Mesodermal cell (in vitro differentiated cells): ENCODE measurements at regions not wholly inside any gene's neighbourhood (a gene's known extent, or its start where the extent isn't known, plus 50 kb on each side); places are given as distances from the start of the nearest gene placed in this dataset.

ENCODE experiments used
- H3K27ac ChIP-seq: 2 replicates; pipeline ENCODE4 v1.7.0; 2013; ENCODE audit warnings: mild to moderate bottlenecking, low read depth, low read length, moderate library complexity; ENCODE audit not compliant: severe bottlenecking
- H3K36me3 ChIP-seq: 2 replicates; pipeline ENCODE4 v1.7.1; 2013; ENCODE audit warnings: mild to moderate bottlenecking, low read length, moderate library complexity; ENCODE audit not compliant: control insufficient read depth, insufficient read depth
- H3K4me1 ChIP-seq: one replicate; pipeline ENCODE4 v1.7.1; 2013; ENCODE audit warnings: mild to moderate bottlenecking, low read length; ENCODE audit not compliant: insufficient read depth, control insufficient read depth, poor library complexity, severe bottlenecking
- H3K4me3 ChIP-seq: 2 replicates; pipeline ENCODE4 v1.7.0; 2013; ENCODE audit warnings: low read length, control low read depth, mild to moderate bottlenecking; ENCODE audit not compliant: insufficient read depth, poor library complexity, severe bottlenecking; ENCODE audit errors: extremely low read depth
- H3K9me3 ChIP-seq: 2 replicates; pipeline ENCODE4 v1.7.1; 2013; ENCODE audit warnings: mild to moderate bottlenecking, low read length, moderate library complexity; ENCODE audit not compliant: control insufficient read depth
- WGBS, 2 experiments: methylation state at CpG; one replicate each; pipeline ENCODE4 v1.1.5; 2013; ENCODE audit warnings: missing lambda C conversion rate in 2 of 2; ENCODE audit not compliant: insufficient coverage in 2 of 2; 5-methylcytosine and 5-hydroxymethylcytosine counted together

GRCh38 chr9:88923653-88924288 is 67.5 kb upstream of the S1PR3 start:
- peaks cover 4% of the 10 kb centered on the region for H3K9me3 ChIP-seq
- H3K36me3 ChIP-seq: no peaks in the 10 kb centered on the region
- 83 to 90% methylated on average over 12 to 14 of the region's 14 CpGs for WGBS, 2 experiments
- no peaks in the 10 kb centered on the region for H3K4me1 ChIP-seq
- no peak overlapping the region for H3K27ac ChIP-seq
- H3K4me3 ChIP-seq: no peak overlapping the region

GRCh38 chr9:88925481-88925880 is 65.8 kb upstream of the S1PR3 start:
- 80 to 82% methylated on average over 5 of the region's 5 CpGs for WGBS, 2 experiments
- H3K27ac ChIP-seq: no peak overlapping the region
- H3K4me3 ChIP-seq: no peak overlapping the region
- H3K4me1 ChIP-seq: no peaks in the 10 kb centered on the region
- H3K36me3 ChIP-seq: no peaks in the 10 kb centered on the region
- H3K9me3 ChIP-seq: no peaks in the 10 kb centered on the region

- 91 to 95% methylated on average over 2 to 5 of the region's 5 CpGs for WGBS, 2 experiments
These were observed 64.3 kb upstream of the S1PR3 start for GRCh38 chr9:88926781-88927505.

GRCh38 chr9:88927510-88927909 is 63.8 kb upstream of the S1PR3 start:
- H3K9me3 ChIP-seq: no peaks in the 10 kb centered on the region
- no peak overlapping the region for H3K4me3 ChIP-seq
- 88% methylated on average over 1 of the region's 3 CpGs; no CpG with 5 or more reads in 1 of the 2 experiments for WGBS, 2 experiments
- H3K27ac ChIP-seq: no peak overlapping the region
- no peaks in the 10 kb centered on the region for H3K4me1 ChIP-seq
- H3K36me3 ChIP-seq: no peaks in the 10 kb centered on the region

More at GRCh38 chr9:88926781-88927505, 64.3 kb upstream of the S1PR3 start:
- Histone ChIP-seq H3K36me3 (no peaks in the 10 kb centered on the region), H3K4me3 (no peak overlapping the region), H3K27ac (no peak overlapping the region), H3K4me1 (no peaks in the 10 kb centered on the region), H3K9me3 (no peaks in the 10 kb centered on the region)

- Histone ChIP-seq H3K4me3 (no peak overlapping the region), H3K27ac (no peak overlapping the region), H3K9me3 (no peaks in the 10 kb centered on the region), H3K36me3 (no peaks in the 10 kb centered on the region), H3K4me1 (peaks cover 7% of the 10 kb centered on the region)
- WGBS, 2 experiments: 27 to 55% methylated on average over 1 of the region's 3 CpGs
These were observed 60.6 kb upstream of the S1PR3 start for GRCh38 chr9:88930716-88931115.

- no peaks in the 10 kb centered on the region for H3K9me3 ChIP-seq
- H3K27ac ChIP-seq: no peak overlapping the region
- 70 to 95% methylated on average over 3 to 8 of the region's 13 CpGs for WGBS, 2 experiments
- H3K4me1 ChIP-seq: peaks cover 7% of the 10 kb centered on the region
- H3K36me3 ChIP-seq: no peaks in the 10 kb centered on the region
- H3K4me3 ChIP-seq: no peak overlapping the region
These were observed 58.5 kb upstream of the S1PR3 start for GRCh38 chr9:88932766-88933165.

GRCh38 chr9:88933607-88934379 is 57.5 kb upstream of the S1PR3 start:
- Histone ChIP-seq H3K36me3 (no peaks in the 10 kb centered on the region), H3K27ac (peak overlapping the region; percentile 33), H3K4me3 (no peak overlapping the region), H3K4me1 (peaks cover 7% of the 10 kb centered on the region), H3K9me3 (no peaks in the 10 kb centered on the region)
- WGBS, 2 experiments: 86 to 87% methylated on average over 6 to 7 of the region's 11 CpGs

GRCh38 chr9:88934876-88935535 is 56.3 kb upstream of the S1PR3 start:
- Histone ChIP-seq H3K27ac (no peak overlapping the region), H3K9me3 (no peaks in the 10 kb centered on the region)

GRCh38 chr9:88936132-88936531 is 55.1 kb upstream of the S1PR3 start:
- Histone ChIP-seq H3K4me1 (peaks cover 7% of the 10 kb centered on the region), H3K4me3 (no peak overlapping the region), H3K27ac (no peak overlapping the region), H3K9me3 (no peaks in the 10 kb centered on the region), H3K36me3 (no peaks in the 10 kb centered on the region)
- WGBS, 2 experiments: 100% methylated on average over 2 of the region's 2 CpGs; no CpG with 5 or more reads in 1 of the 2 experiments

More at GRCh38 chr9:88934876-88935535, 56.3 kb upstream of the S1PR3 start:
- WGBS, 2 experiments: 89 to 92% methylated on average over 4 to 5 of the region's 5 CpGs
- no peak overlapping the region for H3K4me3 ChIP-seq
- peaks cover 7% of the 10 kb centered on the region for H3K4me1 ChIP-seq
- no peaks in the 10 kb centered on the region for H3K36me3 ChIP-seq

- Histone ChIP-seq H3K36me3 (no peaks in the 10 kb centered on the region), H3K9me3 (no peaks in the 10 kb centered on the region), H3K4me3 (no peak overlapping the region), H3K4me1 (peaks cover 7% of the 10 kb centered on the region), H3K27ac (no peak overlapping the region)
- 85 to 88% methylated on average over 2 to 5 of the region's 5 CpGs for WGBS, 2 experiments
These were observed 54.6 kb upstream of the S1PR3 start for GRCh38 chr9:88936668-88937067.
